HG03064 (cell line): ENCODE measurements at regions not wholly inside any gene's neighbourhood (a gene's known extent, or its start where the extent isn't known, plus 50 kb on each side); places are given as distances from the start of the nearest gene placed in this dataset.

Experiments
- ATAC-seq: cut with Tn5 transposase; IDR thresholded peaks from one replicate; pipeline ENCODE4 v1.9.1; 2021; ENCODE audit warnings: low read depth; ENCODE audit not compliant: unreplicated experiment

DNA sequence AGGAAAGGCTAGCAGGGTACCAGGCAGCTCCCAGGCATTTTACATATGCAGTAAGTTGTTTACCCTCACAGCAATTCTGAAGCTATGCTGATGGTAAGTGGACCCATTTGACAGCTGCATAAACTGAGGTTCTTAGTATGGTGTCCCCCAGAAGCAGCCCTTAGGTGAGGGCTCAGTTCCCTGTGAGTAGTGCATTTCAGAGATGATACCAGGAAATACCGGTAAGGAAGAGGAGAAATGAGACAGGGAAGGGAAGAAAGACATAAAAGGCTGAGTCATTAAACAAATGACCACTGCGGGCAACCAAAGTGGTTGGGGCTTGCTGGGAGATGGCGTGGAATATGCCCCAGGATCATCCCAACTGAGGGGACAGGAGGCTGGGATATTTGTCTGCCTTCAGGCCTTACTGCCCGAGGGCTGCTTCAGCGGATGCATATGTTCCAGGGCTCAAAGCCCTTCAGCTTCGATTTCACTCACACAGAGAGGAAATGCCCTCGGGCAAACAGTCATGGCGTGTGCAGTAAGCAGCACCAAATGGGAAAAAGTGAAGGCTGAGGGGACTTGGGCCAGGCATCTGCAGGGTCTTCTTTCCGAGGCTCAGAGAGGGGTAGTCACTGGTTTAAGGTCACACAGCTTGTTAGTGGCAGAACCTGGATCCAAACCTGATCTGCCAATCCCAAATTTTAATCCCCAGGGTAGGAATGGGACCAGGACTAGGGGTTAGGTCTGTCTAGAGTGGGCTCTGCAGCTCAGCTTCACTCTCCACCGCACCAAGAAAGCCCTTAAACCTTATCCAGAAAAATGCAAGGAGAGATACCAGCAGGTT, 133.7 kb upstream of the RUNX3 start:
- ATAC-seq, result no peak

DNA sequence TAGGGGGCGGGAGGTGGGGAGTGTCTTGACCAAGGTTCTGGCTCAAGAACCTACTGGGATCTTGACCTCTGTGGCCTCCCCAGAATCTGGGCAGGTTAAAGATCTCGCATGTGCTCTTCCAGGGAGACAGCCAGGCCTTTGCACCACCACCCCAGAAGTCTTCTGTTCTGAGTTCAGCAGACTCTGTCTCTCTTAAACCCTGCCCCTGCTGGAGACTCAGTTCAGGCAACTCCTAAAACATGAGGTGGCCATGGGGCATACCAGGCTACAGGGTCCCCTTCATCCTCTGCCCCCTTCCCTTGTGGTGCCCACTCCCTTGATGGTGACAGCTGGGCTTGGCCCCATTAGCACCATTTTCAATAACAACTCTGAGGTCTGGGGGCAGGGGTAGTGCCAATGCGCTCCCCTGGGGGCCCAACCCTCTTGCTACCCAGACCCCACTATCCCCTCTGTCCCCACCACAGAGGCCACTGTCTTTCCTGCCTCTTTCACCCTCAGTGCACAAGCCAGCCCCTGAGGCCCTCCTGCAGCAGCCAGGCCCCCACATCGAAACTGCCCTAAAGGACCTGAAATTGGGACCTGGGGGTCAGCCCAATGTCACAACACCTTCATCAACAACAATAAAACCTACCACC, 132.7 kb upstream of the RUNX3 start:
- ATAC-seq, result no peak

DNA sequence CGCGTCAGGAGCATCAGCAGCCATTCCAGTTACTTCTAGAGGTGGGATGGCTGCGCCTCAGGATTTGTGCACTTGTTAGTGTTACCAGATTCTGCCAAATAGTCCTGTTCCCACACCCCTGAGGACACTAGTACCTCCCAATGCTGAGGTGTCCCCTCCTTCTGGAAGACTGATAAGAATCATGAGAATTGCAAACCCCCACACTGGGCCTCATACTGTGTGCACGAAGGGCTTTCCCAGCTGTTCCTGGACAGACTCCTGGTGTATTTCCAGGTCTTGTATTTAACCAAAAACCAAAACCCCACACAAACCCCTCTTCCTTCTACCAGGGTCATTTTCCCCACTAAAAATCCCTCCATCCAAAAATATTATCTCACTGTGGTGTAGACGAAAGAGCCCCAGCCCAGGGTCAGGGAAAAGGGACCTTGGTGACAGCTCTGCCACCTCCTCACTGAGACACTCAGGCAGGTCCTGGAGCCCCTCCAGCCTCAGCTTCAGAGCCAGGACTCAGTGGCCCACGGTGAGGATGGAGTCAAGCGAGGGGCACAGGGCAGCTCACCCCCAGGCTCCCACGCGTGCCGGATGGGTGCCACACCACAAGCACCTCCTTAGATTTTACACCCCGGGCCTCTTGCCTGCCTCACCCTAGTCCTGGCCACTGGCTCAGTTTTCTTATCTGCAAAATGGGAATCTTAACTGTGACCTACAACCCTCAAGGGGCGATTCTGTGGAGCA, 131.4 kb upstream of the RUNX3 start:
- ATAC-seq, result no peak

DNA sequence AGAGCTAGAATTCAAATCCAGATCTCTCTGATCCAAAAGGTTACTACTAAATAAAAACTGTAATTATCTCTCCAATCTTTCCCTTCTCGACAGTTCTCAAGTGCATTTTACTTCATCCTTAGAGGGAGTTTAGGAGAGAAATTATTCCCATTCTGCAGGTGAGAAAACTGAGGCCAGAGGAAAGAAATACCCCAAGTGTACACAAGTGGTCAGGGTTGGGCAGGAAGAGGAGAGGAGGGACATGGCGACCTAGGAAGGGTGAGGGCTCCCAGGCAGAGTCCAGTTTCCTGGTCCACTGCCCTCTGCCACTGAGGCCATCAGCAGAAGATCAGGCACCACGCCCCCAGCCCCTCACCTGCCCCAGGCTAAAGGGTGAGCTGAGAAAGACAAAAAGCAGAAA, 127.1 kb upstream of the RUNX3 start:
- no peak for ATAC-seq

DNA sequence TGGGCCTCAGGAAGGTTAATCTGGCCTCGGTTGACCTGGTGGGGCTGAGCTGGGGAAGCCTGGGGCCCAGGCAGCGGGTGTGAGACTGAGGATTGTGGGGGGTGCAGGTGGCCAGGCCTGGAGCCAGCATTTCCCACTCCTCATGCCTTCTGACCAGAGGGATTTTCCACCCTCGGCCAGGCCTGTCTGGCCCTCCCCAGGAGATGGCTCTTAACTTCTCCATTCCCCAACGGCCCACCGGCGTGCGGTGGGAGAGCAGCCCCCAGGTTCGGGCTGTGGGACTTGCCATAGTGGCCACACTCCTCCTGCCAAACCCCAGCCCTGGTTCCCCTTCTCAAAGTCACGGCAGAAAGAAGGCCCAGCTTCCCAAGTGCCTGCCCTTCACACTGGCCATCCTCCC, 126.5 kb upstream of the RUNX3 start:
- ATAC-seq, result no peak

DNA sequence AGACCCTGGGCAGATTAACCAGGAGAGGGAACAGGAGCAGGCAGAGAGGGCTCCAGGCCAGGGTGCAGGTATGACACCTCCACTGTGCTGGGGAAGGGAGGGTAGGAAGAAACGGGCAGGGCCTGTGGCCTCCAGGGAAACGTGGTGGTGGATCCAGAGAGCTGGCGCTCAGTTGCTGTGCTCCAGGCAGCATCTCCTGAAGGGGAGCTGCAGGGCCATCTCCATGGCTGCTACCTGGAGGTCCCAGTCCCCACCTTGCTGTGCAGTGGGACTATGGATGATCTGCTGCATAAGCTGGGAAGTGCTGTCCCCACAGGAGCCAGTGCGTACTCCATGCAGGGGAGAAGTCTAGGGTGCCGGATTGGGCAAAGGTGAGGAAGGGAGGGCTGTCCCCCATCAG, 125.9 kb upstream of the RUNX3 start:
- no peak for ATAC-seq

GRCh38 chr1:25055324-25055780, 125.3 kb upstream of the RUNX3 start:
- ATAC-seq, result no peak

DNA sequence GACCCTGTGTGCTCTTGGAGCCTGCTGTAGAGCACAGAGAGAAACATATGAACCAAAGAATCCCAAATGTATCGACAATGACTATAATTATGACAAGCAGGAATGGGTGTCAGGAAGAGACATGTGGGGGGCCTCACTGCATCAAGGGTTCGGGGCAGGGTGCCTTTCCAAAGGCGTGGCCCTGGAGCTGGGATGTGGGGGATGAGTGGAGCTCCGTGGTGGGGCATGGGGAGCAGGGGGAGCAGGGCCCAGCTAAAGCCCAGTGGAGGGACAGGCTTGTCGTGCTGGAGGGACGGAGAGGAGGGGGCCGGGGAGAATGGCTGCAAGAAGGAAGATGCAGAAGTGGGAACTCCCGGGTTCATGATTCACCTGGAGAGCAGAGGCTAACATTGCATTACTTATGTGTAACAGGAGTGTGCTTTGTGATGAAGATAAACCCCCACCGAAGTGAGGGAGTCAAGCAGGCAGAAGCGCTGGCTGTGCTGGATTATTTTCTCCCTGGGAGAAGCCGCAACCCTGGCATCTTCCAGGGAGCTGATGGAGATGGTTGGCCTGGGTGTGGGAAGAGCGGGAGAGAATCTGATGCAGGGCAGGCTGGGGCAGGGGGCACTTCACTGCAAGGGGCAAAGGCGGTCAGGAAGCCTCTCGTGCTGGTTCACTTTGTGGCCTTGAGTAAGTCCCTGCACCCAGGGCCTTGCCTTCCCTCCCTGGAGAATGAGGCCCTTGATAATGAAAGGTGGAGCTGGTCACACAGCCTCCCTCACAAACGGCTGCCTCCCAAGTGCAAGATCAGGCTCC, 124.6 kb upstream of the RUNX3 start:
- no peak for ATAC-seq

DNA sequence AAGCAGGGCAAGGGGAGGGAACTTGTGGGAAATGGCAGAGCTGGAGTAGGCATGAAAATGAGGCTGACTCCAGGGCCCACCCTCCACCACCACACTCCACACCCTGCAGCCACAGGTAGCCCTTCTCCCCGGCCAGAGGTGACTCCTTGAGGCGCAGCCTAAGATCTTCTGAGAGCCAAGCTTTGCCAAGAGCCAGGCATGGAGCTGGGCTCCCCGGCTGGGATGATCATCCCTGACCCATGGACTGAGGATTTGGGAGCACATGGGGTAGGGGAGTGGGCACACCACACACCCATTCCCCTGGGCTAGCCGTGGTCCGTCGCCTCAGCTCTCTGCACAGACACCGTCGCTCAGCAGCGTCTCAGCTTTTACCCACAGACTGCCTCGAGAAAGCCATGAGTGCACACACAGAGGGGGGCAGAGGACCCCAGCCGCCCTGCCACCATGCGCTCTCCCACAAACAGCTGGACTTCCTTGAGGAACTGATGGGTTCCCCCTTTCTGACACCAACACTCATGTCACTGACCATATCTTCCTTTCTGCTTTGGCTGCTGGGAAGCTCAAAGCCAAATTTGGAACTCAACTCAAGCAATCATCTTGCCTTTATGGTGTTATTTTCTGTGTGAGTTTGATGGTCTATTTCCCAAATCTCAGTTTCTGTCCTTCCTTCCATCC, 123.6 kb upstream of the RUNX3 start:
- no peak for ATAC-seq

DNA sequence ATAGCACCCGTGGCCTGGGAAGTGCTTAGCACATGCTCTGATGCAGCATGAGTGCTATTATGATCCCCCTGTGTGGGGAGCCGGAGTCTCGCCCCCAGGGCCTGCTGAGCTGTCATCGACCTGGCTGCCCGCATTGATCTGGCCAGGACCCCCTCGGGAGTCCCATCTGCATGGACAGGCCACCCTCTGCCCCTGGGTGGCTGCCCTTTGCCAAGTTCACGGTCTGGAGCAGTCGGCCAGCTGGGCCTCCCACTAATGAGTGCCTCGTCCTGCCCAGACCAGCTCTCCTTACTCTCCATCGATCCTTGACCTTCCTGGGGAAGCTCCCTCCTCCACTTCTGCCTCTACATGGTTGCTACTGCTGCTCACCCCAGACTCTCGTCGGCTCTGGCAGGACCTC, 121.8 kb upstream of the RUNX3 start:
- ATAC-seq, result no peak

- ATAC-seq, result no peak
These were observed 121.4 kb upstream of the RUNX3 start for GRCh38 chr1:25051504-25051903.

GRCh38 chr1:25050165-25050564, 120.1 kb upstream of the RUNX3 start:
- ATAC-seq, result no peak

DNA sequence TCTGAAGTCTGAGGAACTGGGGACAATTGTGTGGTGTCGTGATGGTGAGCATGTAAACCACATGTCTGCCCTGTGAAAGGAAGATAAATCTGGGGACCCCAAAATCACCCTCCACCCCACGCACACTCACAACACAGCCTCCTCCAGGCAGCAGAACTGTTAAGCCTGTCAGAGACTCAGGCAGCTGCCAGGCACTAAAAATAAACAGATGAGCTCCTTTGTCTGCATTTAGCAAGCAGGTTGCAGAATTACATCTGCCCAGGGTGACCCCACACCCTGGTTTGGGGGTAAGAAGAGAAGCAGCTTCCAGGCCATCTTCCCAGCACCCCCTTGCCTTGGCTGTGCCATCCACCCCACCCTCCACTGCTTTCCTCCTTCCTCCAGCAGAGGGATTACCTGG, 119.1 kb upstream of the RUNX3 start:
- ATAC-seq, result no peak

- no peak for ATAC-seq
These were observed 118.7 kb upstream of the RUNX3 start for GRCh38 chr1:25048728-25049127.

DNA sequence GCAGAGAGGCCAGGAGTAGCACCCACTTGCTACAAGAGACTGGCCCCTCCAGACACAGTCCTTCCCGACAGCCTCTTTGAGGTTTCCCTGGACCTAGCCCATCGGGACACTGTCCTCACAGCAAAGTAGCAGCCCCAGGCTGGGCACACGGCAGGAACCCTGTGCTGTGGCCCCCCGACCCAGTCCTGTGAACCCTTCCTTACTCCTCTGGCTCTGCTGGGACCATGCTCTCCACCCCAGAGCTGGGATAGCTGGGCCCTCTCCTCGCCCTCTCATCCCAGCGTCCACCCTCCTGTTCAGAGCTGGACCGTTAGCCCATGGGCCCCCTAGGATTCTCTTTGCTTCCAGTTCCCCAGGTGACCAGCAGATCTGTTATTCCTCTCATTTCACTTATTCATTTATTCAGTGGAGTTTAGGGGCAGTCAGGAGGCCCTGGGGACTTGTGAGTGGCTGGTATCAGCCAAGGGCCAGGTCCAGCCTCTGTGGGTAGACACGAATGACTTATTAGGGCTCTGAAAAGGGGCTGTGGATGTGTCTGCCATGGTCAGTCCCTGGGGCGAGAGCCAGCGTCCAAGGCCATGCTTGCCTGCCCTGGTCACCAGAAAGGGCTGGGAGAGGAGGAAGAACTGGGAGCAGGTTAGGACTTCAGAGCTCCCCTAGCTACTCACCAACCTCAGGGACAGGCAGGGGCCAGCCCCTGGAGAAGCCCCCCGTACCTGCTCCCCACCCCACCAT, 117.6 kb upstream of the RUNX3 start:
- ATAC-seq, result no peak

DNA sequence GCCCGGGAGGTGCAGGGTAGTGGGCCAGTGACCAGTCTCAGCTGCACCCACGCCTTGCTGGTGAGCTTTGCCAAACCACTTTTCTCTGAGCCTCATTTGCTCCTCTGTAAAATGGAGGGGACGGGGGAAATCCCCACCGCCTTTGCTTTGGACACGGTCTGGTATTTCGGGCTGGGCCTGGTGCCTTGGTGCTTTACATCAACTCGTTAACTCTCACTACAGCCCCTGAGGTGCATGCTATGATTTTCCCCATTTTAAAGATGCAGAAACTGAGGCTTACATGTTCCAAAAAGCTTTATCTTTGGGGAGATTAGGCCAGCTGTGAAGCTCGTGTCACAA, 116.1 kb upstream of the RUNX3 start:
- ATAC-seq, result no peak

DNA sequence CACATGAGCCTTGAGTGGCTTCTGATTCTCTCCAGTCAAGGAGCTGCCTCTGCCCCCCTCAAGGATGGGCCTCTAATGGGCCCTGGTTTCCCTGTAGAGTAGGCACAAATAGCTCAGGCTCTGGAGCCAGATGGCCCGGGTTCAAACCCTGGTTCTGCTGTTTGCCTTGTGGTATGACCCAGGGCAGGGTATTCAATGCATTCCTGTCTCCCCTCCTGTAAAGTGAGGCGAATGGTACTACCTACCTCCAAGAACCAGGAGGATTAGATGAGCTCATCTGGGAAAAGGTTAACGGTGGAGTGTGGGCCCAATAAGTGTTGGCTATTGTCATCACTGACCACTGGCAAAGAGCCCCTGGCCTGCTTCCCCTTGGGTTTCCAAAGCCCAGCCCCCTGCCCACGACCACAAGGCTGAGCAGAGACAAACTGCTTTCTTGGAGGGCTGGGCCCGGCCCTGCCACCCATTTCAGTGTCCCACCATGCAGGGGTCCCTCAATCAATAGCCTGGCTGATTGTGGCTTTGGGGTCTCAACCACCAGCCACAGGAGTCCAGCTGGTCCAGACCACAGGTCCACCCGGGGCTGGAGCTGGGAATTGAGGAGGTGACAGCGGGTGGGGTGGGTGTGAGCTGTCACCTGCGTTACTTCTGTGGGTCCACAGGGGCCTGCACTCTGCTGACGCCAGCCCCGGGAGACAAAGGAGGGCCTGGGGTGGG, 115.6 kb upstream of the RUNX3 start:
- ATAC-seq, result no peak

DNA sequence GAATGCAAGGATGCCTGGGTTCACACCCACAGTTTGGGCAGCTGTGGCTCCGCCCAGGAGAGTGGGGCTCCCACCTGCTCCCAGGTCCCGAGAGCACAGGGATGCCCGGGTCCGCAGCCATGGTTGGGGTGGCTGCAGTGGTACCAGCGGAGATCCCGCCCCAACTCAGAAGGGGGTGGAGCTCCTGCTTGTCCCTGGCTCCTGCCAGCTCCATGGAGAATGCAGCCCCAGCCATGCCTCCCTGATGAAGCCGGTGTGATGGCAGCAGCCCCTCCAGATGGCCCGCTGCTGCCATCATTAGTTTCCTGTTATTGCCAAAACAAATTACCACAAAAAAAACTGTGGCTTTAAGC, 113.1 kb upstream of the RUNX3 start:
- ATAC-seq, result no peak
